Endothelial cell (in vitro differentiated cells): ENCODE measurements at regions not wholly inside any gene's neighbourhood (a gene's known extent, or its start where the extent isn't known, plus 50 kb on each side); places are given as distances from the start of the nearest gene placed in this dataset.

Source experiments
- DNase-seq: peaks from one replicate; pipeline ENCODE4 v3.0.0; 2021; ENCODE audit warnings: low spot score
- H3K27ac Mint-ChIP-seq: one replicate; pipeline ENCODE4 v1.8.0; 2021; ENCODE audit warnings: mixed read lengths, inconsistent platforms; ENCODE audit not compliant: unreplicated experiment
- H3K27me3 Mint-ChIP-seq: one replicate; pipeline ENCODE4 v1.8.0; 2021; ENCODE audit warnings: mild to moderate bottlenecking, moderate library complexity, mixed read lengths, inconsistent platforms; ENCODE audit not compliant: unreplicated experiment
- H3K36me3 Mint-ChIP-seq: one replicate; pipeline ENCODE4 v1.8.0; 2021; ENCODE audit warnings: mild to moderate bottlenecking, low read depth, mixed read lengths, inconsistent platforms; ENCODE audit not compliant: unreplicated experiment
- H3K4me1 Mint-ChIP-seq: one replicate; pipeline ENCODE4 v1.8.0; 2021; ENCODE audit warnings: mild to moderate bottlenecking, mixed read lengths, inconsistent platforms; ENCODE audit not compliant: unreplicated experiment
- H3K4me3 Mint-ChIP-seq: one replicate; pipeline ENCODE4 v1.8.0; 2021; ENCODE audit warnings: mild to moderate bottlenecking, mixed read lengths, inconsistent platforms; ENCODE audit not compliant: unreplicated experiment
- H3K9me3 Mint-ChIP-seq: one replicate; pipeline ENCODE4 v1.8.0; 2021; ENCODE audit warnings: mixed read lengths, inconsistent platforms; ENCODE audit not compliant: unreplicated experiment
- CTCF ChIP-seq: fragments of 200-600 bp; sonication (generic); IDR thresholded peaks from one replicate; pipeline ENCODE4 v1.5.0; 2021; ENCODE audit warnings: antibody characterized with exemption; ENCODE audit not compliant: unreplicated experiment

GRCh38 chr6:130517444-130517931 is 151.7 kb downstream of the TMEM200A start:
- Mint-ChIP-seq H3K9me3 (no peaks in the 10 kb centered on the region), H3K27ac (no peak overlapping the region), H3K27me3 (peaks cover 1% of the 10 kb centered on the region), H3K36me3 (no peaks in the 10 kb centered on the region), H3K4me3 (no peak overlapping the region), H3K4me1 (peaks cover 22% of the 10 kb centered on the region)
- TF ChIP-seq CTCF: no peak
- DNase-seq: no peak

- no peaks in the 10 kb centered on the region for H3K9me3 Mint-ChIP-seq
- TF ChIP-seq CTCF: no peak
- peaks cover 17% of the 10 kb centered on the region for H3K4me1 Mint-ChIP-seq
- H3K4me3 Mint-ChIP-seq: no peak overlapping the region
- H3K36me3 Mint-ChIP-seq: no peaks in the 10 kb centered on the region
- no peak overlapping the region for H3K27ac Mint-ChIP-seq
- peaks cover 1% of the 10 kb centered on the region for H3K27me3 Mint-ChIP-seq
- DNase-seq: no peak
Observed at GRCh38 chr6:130518588-130518987, 152.8 kb downstream of the TMEM200A start.

GRCh38 chr6:130520221-130520620 is 154.4 kb downstream of the TMEM200A start:
- Mint-ChIP-seq H3K9me3 (no peaks in the 10 kb centered on the region), H3K36me3 (no peaks in the 10 kb centered on the region)
- DNase-seq: no peak

GRCh38 chr6:130520801-130521200 is 155.0 kb downstream of the TMEM200A start:
- no peaks in the 10 kb centered on the region for H3K4me1 Mint-ChIP-seq
- H3K36me3 Mint-ChIP-seq: no peaks in the 10 kb centered on the region
- no peak for DNase-seq
- H3K9me3 Mint-ChIP-seq: no peaks in the 10 kb centered on the region
- no peak overlapping the region for H3K27ac Mint-ChIP-seq
- TF ChIP-seq CTCF: no peak
- H3K4me3 Mint-ChIP-seq: no peak overlapping the region
- H3K27me3 Mint-ChIP-seq: no peaks in the 10 kb centered on the region

More at GRCh38 chr6:130520221-130520620, 154.4 kb downstream of the TMEM200A start:
- no peak overlapping the region for H3K4me3 Mint-ChIP-seq
- peaks cover 3% of the 10 kb centered on the region for H3K4me1 Mint-ChIP-seq
- no peak overlapping the region for H3K27ac Mint-ChIP-seq
- H3K27me3 Mint-ChIP-seq: no peaks in the 10 kb centered on the region
- TF ChIP-seq CTCF: no peak

GRCh38 chr6:130524552-130524951 is 158.7 kb downstream of the TMEM200A start:
- Mint-ChIP-seq H3K9me3 (no peaks in the 10 kb centered on the region), H3K27me3 (no peaks in the 10 kb centered on the region), H3K4me3 (no peak overlapping the region), H3K27ac (no peak overlapping the region), H3K36me3 (no peaks in the 10 kb centered on the region), H3K4me1 (no peaks in the 10 kb centered on the region)
- no peak for TF ChIP-seq CTCF
- DNase-seq: no peak
